Naive thymus-derived CD4-positive, alpha-beta T cell (primary cell): ENCODE measurements at regions not wholly inside any gene's neighbourhood (a gene's known extent, or its start where the extent isn't known, plus 50 kb on each side); places are given as distances from the start of the nearest gene placed in this dataset.

Source experiments
- ATAC-seq: fragments of 150-1000 bp; cut with Tn5 transposase; 2 replicates; pipeline ENCODE4 v1.10.0; 2021; ENCODE audit warnings: mild to moderate bottlenecking, moderate library complexity
- CTCF ChIA-PET: fragments of 350-600 bp; sonication (Branson Sonifier 250); formaldehyde crosslinking; loops from one replicate; lab custom pipeline; 2021; ENCODE audit warnings: antibody characterized with exemption; lab: Charles Lee
- POLR2A ChIA-PET: fragments of 350-600 bp; sonication (Branson Sonifier 250); formaldehyde crosslinking; loops from one replicate; lab custom pipeline; 2021; ENCODE audit warnings: antibody characterized with exemption, inconsistent platforms; lab: Charles Lee
- DNase-seq, 9 donors: peaks; one replicate each; pipeline versions ENCODE4 v3.0.0 to v3.0.0-alpha.2; 2020 to 2022; ENCODE audit warnings: mixed read lengths in 1 of 9
- H3K27ac ChIP-seq: one replicate; pipeline ENCODE4 v1.7.0; 2013; ENCODE audit warnings: mild to moderate bottlenecking, low read depth, low read length, moderate library complexity
- H3K27me3 ChIP-seq, 2 donors: one replicate each; pipeline ENCODE4 v1.7.0; 2013; ENCODE audit warnings: low read length in 2 of 2, mild to moderate bottlenecking in 2 of 2, moderate library complexity in 2 of 2; ENCODE audit not compliant: control insufficient read depth in 2 of 2, insufficient read depth in 2 of 2
- H3K36me3 ChIP-seq, 3 experiments: 1 replicate in 2 of 3; 2 replicates in 1 of 3; pipeline ENCODE4 v1.7.0; 2013; ENCODE audit warnings: low read length in 3 of 3, mild to moderate bottlenecking in 3 of 3, moderate library complexity in 1 of 3; ENCODE audit not compliant: insufficient read depth in 3 of 3, control insufficient read depth in 2 of 3
- H3K4me1 ChIP-seq, 2 donors: one replicate each; pipeline ENCODE4 v1.7.0; 2013; ENCODE audit warnings: low read length in 2 of 2, mild to moderate bottlenecking in 2 of 2, moderate library complexity in 1 of 2; ENCODE audit not compliant: control insufficient read depth in 2 of 2, insufficient read depth in 2 of 2
- H3K4me3 ChIP-seq: 2 replicates; pipeline ENCODE4 v1.7.0; 2013; ENCODE audit warnings: mild to moderate bottlenecking, low read length
- H3K9me3 ChIP-seq, 3 experiments: 1 replicate in 2 of 3; 2 replicates in 1 of 3; pipeline ENCODE4 v1.7.0; 2013; ENCODE audit warnings: low read length in 3 of 3; ENCODE audit not compliant: control insufficient read depth in 2 of 3
- H3K27ac Mint-ChIP-seq, 9 donors: one replicate each; pipeline ENCODE4 v1.8.0; 2020 to 2022; ENCODE audit warnings: mixed read lengths in 9 of 9, mild to moderate bottlenecking in 8 of 9, moderate library complexity in 5 of 9, inconsistent platforms in 2 of 9
- H3K27me3 Mint-ChIP-seq, 5 donors: one replicate each; pipeline ENCODE4 v1.8.0; 2021 to 2022; ENCODE audit warnings: mixed read lengths in 5 of 5, mild to moderate bottlenecking in 1 of 5
- H3K36me3 Mint-ChIP-seq, 5 donors: one replicate each; pipeline ENCODE4 v1.8.0; 2020 to 2022; ENCODE audit warnings: mixed read lengths in 5 of 5, mild to moderate bottlenecking in 3 of 5, inconsistent platforms in 1 of 5
- H3K4me1 Mint-ChIP-seq, 7 donors: one replicate each; pipeline ENCODE4 v1.8.0; 2020 to 2022; ENCODE audit warnings: mixed read lengths in 7 of 7, mild to moderate bottlenecking in 3 of 7, inconsistent platforms in 1 of 7
- H3K4me3 Mint-ChIP-seq, 10 donors: one replicate each; pipeline ENCODE4 v1.8.0; 2020 to 2022; ENCODE audit warnings: mild to moderate bottlenecking in 10 of 10, mixed read lengths in 10 of 10, moderate library complexity in 6 of 10, inconsistent platforms in 2 of 10
- H3K9me3 Mint-ChIP-seq, 11 donors: one replicate each; pipeline ENCODE4 v1.8.0; 2020 to 2022; ENCODE audit warnings: mixed read lengths in 11 of 11, mild to moderate bottlenecking in 4 of 11, inconsistent platforms in 1 of 11, moderate library complexity in 1 of 11
- intact Hi-C, 2 donors: fragments of 100-400 bp; cut with micrococcal nuclease; formaldehyde crosslinking; loops; one replicate each; pipeline ENCODE4 v1.15.1; 2023

DNA sequence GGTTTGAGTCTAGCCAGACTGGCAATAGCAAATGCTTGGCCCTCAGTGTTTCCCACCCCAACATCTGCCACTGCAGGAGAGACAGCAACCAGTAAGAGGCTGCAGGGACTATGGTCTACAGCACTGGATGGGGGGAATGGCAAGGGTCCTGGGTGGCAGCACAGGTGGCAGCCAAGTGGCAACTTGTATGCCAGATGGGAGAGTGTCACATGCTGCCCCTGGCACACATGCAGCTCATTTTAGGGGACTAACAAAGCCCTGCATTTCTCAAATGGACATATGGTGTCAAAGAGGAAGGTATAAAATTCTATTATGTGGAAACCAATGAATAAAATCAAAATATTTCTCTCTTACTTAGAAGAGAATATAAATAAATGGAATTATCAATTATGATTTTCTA, 298.7 kb upstream of the MARCKS start:
- Mint-ChIP-seq H3K36me3 (no peaks in the 10 kb centered on the region), H3K9me3 (peaks cover 0 to 6% (median 0%) of the 10 kb centered on the region in 11 donors), H3K4me3 (no peak overlapping the region), H3K27me3 (no peaks in the 10 kb centered on the region), H3K27ac (no peak overlapping the region), H3K4me1 (no peaks in the 10 kb centered on the region)
- H3K36me3 ChIP-seq: no peaks in the 10 kb centered on the region
- ChIA-PET CTCF (no interaction called here), POLR2A (no interaction called here)
- ATAC-seq (no peak), DNase-seq (no peak)
- no peak overlapping the region for H3K4me3 ChIP-seq
- H3K27ac ChIP-seq: no peak overlapping the region
- H3K9me3 ChIP-seq: no peaks in the 10 kb centered on the region
- intact Hi-C loops: no loop called here
- H3K27me3 ChIP-seq: no peaks in the 10 kb centered on the region
- no peaks in the 10 kb centered on the region for H3K4me1 ChIP-seq

DNA sequence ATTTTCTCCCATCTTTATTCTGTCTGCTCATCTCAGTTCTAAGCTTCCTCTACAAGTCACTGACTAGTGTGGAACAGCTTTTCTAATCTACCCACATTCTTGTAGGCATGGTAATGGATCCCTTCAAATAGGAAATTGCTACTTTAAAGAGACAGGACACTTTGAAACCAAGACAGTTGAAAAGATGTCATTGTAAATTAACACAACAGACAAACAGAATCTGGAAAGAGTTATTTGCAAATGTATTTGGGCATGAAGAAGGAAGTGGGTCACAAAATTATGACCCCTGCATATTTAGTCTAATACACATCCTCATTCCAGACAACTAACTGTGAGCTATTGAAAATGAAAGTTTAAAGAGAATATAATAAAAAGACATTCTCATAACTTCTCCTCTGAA, 298.2 kb upstream of the MARCKS start:
- Histone ChIP-seq H3K36me3 (no peaks in the 10 kb centered on the region), H3K4me3 (no peak overlapping the region), H3K27ac (no peak overlapping the region), H3K9me3 (no peaks in the 10 kb centered on the region), H3K27me3 (no peaks in the 10 kb centered on the region), H3K4me1 (no peaks in the 10 kb centered on the region)
- H3K4me3 Mint-ChIP-seq: no peak overlapping the region
- no peaks in the 10 kb centered on the region for H3K36me3 Mint-ChIP-seq
- peaks cover 0 to 6% (median 0%) of the 10 kb centered on the region in 11 donors for H3K9me3 Mint-ChIP-seq
- intact Hi-C loops: no loop called here
- no peak overlapping the region for H3K27ac Mint-ChIP-seq
- ATAC-seq: no peak
- no peak for DNase-seq
- no peaks in the 10 kb centered on the region for H3K4me1 Mint-ChIP-seq
- ChIA-PET POLR2A (no interaction called here), CTCF (no interaction called here)
- no peaks in the 10 kb centered on the region for H3K27me3 Mint-ChIP-seq

DNA sequence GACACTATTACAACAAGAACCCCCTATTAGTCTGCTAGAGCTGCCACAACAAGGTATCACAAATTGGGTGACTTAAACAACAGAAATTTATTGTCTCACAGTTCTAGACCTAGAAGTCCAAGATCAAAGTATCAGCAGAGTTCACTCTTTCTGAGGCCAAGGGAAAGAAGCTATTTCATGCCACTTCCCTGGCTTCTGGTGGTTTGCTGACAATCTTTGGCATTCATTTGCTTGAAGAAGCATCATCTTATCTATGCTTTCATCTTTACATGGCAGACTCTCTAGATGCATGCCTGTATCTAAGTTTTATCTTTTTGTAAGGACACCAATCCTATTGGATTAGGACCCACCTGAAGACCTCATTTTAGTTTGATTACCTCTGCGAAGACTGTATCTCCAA, 296.8 kb upstream of the MARCKS start:
- Histone ChIP-seq H3K27ac (no peak overlapping the region), H3K9me3 (no peaks in the 10 kb centered on the region), H3K27me3 (no peaks in the 10 kb centered on the region), H3K36me3 (no peaks in the 10 kb centered on the region), H3K4me3 (no peak overlapping the region), H3K4me1 (no peaks in the 10 kb centered on the region)
- Mint-ChIP-seq H3K27me3 (peaks cover 0 to 2% (median 0%) of the 10 kb centered on the region in 5 donors), H3K4me3 (no peak overlapping the region), H3K4me1 (no peaks in the 10 kb centered on the region), H3K9me3 (peaks cover 0 to 9% (median 0%) of the 10 kb centered on the region in 11 donors), H3K27ac (no peak overlapping the region), H3K36me3 (no peaks in the 10 kb centered on the region)
- no peak for DNase-seq
- ATAC-seq: no peak
- ChIA-PET POLR2A (no interaction called here), CTCF (no interaction called here)
- intact Hi-C loops: no loop called here

DNA sequence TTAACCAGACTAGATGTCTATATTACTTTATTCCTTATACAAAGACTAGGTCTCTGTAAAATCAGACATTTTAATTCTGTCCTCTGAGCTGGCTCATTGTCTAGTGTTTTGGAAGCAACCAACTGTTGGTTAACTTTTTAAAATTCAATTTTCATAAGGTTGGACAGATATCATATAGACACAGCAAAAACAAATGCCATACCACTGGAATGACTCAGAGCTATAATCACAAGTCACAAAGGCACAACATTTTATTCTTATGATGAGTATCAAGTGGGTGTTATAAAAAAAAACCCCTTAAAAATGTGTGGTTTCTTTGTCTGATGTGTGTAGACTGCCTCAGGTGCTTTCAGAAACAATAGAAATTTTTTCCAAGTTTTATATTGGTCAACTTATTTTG, 296.2 kb upstream of the MARCKS start:
- no peak overlapping the region for H3K27ac ChIP-seq
- no peak overlapping the region for H3K27ac Mint-ChIP-seq
- ATAC-seq: no peak
- no peaks in the 10 kb centered on the region for H3K36me3 ChIP-seq
- H3K4me3 Mint-ChIP-seq: no peak overlapping the region
- CTCF ChIA-PET: no interaction called here
- H3K9me3 Mint-ChIP-seq: peaks cover 0 to 9% (median 0%) of the 10 kb centered on the region in 11 donors
- POLR2A ChIA-PET: no interaction called here
- no peaks in the 10 kb centered on the region for H3K27me3 ChIP-seq
- no peaks in the 10 kb centered on the region for H3K4me1 ChIP-seq
- peaks cover 0 to 6% (median 2%) of the 10 kb centered on the region in 5 donors for H3K27me3 Mint-ChIP-seq
- H3K36me3 Mint-ChIP-seq: no peaks in the 10 kb centered on the region
- no peaks in the 10 kb centered on the region for H3K9me3 ChIP-seq
- DNase-seq: no peak
- intact Hi-C loops: no loop called here
- no peak overlapping the region for H3K4me3 ChIP-seq
- no peaks in the 10 kb centered on the region for H3K4me1 Mint-ChIP-seq

DNA sequence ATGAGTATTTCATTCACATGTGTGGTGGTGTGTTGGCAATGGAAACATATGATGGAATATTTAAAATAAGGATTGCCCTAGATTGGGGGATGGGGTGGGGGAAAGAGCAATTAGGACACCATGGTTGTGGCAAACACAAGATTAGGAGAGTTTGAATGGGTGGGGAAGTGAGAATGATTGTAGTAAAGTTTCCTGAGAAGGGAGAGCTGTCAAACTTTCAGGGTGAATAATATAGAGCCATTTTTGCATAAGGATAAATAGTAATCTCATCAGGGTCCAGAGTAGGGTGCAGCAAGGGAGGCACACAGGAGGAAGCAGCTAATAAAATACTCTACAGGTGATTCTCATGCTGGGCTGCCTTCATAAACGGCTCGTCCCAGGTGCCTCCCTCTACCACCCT, 294.9 kb upstream of the MARCKS start:
- Mint-ChIP-seq H3K4me1 (no peaks in the 10 kb centered on the region), H3K27me3 (peaks cover 0 to 9% (median 2%) of the 10 kb centered on the region in 5 donors), H3K4me3 (no peak overlapping the region)

DNA sequence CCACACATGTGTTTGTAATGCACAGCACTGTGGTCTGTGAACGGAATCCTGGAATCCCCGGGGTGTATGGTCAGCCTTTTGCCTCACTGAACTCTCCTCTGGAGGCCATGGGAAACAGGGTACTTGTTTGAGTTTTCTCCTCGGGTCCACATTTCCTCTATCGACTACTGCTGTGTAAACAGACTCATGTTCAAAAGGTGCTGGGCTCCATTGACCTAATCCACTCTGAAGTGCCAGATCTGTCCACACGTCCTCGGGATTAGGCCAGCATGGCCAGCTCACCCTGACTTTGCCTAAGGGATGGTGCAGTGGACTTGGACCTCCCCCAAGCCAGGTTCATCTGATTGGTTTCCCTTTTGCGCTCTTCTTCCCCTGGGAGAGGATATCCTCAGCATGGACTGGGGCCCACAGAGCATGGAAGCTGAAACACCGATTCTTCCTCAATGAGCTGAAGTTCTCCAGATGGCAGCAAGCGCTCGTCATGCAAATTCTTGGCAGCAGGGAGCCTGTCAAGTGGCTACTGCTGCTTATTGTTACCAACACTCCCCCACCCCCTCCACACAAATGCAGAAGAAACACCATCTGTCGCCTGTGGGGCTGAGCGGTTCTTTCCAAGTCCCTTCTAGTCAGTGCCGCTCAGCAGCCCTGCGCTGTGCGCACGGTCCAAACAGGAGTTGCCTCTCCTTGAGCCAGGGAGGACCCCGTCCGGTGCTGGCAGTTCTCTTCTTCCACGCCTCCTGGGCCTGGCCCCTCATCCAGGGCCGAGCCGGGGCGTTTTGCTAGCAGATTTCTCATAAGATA, 292.6 kb upstream of the MARCKS start:
- Histone ChIP-seq H3K4me1 (no peaks in the 10 kb centered on the region), H3K4me3 (no peak overlapping the region), H3K36me3 (no peaks in the 10 kb centered on the region), H3K9me3 (no peaks in the 10 kb centered on the region), H3K27me3 (no peaks in the 10 kb centered on the region), H3K27ac (no peak overlapping the region)
- H3K27ac Mint-ChIP-seq: no peak overlapping the region
- H3K9me3 Mint-ChIP-seq: peaks cover 0 to 7% (median 0%) of the 10 kb centered on the region in 11 donors
- peaks cover 0 to 9% (median 2%) of the 10 kb centered on the region in 5 donors for H3K27me3 Mint-ChIP-seq
- ChIA-PET POLR2A (no interaction called here), CTCF (no interaction called here)
- DNase-seq (no peak), ATAC-seq (peak; percentile 59)
- H3K4me1 Mint-ChIP-seq: no peaks in the 10 kb centered on the region
- no peak overlapping the region for H3K4me3 Mint-ChIP-seq
- intact Hi-C loops: no loop called here
- H3K36me3 Mint-ChIP-seq: no peaks in the 10 kb centered on the region

More for the DNA sequence above, 294.9 kb upstream of the MARCKS start:
- H3K36me3 Mint-ChIP-seq: no peaks in the 10 kb centered on the region
- CTCF ChIA-PET: interaction anchor here (0.6 kb wide), 1 partner anchor 84 kb away, joined by 3 read pairs; no protein-coding TSS in a partner anchor
- no peak for DNase-seq
- Histone ChIP-seq H3K27me3 (no peaks in the 10 kb centered on the region), H3K9me3 (no peaks in the 10 kb centered on the region), H3K27ac (no peak overlapping the region), H3K4me3 (no peak overlapping the region), H3K36me3 (no peaks in the 10 kb centered on the region), H3K4me1 (no peaks in the 10 kb centered on the region)
- intact Hi-C loops: no loop called here
- H3K27ac Mint-ChIP-seq: no peak overlapping the region
- peaks cover 0 to 9% (median 0%) of the 10 kb centered on the region in 11 donors for H3K9me3 Mint-ChIP-seq
- POLR2A ChIA-PET: no interaction called here
- ATAC-seq: no peak

DNA sequence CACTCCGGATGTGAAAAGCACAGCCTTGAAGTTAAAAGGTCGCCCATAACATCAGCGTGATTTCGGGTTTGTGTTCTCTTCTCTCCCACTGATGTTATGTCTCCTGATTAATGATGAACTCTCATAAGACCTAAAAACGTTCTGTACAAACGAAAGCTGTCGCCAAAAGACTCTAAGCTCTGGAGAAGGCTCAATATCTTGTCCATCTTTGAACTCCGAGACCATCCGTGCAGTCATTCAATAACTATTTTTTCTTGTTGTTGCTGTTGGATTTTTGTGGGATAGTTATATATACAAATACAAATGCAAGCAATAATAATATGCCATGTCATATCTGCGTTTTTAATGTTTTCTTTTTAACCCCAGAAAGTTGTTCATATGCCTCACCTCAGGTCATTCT, 291.8 kb upstream of the MARCKS start:
- POLR2A ChIA-PET: no interaction called here
- no peaks in the 10 kb centered on the region for H3K36me3 Mint-ChIP-seq
- H3K4me1 ChIP-seq: no peaks in the 10 kb centered on the region
- no peak overlapping the region for H3K27ac Mint-ChIP-seq
- CTCF ChIA-PET: no interaction called here
- DNase-seq (no peak), ATAC-seq (no peak)
- H3K36me3 ChIP-seq: no peaks in the 10 kb centered on the region
- no peak overlapping the region for H3K4me3 Mint-ChIP-seq
- no peaks in the 10 kb centered on the region for H3K4me1 Mint-ChIP-seq
- H3K4me3 ChIP-seq: no peak overlapping the region
- H3K27me3 Mint-ChIP-seq: peaks cover 0 to 9% (median 2%) of the 10 kb centered on the region in 5 donors
- no peaks in the 10 kb centered on the region for H3K27me3 ChIP-seq
- intact Hi-C loops: no loop called here
- H3K27ac ChIP-seq: no peak overlapping the region
- H3K9me3 ChIP-seq: no peaks in the 10 kb centered on the region
- peaks cover 0 to 7% (median 0%) of the 10 kb centered on the region in 11 donors for H3K9me3 Mint-ChIP-seq
